HG03342 (cell line): ENCODE measurements at regions not wholly inside any gene's neighbourhood (a gene's known extent, or its start where the extent isn't known, plus 50 kb on each side); places are given as distances from the start of the nearest gene placed in this dataset.
"Not testable (repeated sequence)": the region's sequence is repeated elsewhere in the genome, so short reads cannot be mapped to it uniquely, and the experiment has no call there.

ENCODE experiments used
- ATAC-seq: cut with Tn5 transposase; IDR thresholded peaks from one replicate; pipeline ENCODE4 v1.9.1; 2021; ENCODE audit warnings: mild to moderate bottlenecking, moderate library complexity; ENCODE audit not compliant: unreplicated experiment

DNA sequence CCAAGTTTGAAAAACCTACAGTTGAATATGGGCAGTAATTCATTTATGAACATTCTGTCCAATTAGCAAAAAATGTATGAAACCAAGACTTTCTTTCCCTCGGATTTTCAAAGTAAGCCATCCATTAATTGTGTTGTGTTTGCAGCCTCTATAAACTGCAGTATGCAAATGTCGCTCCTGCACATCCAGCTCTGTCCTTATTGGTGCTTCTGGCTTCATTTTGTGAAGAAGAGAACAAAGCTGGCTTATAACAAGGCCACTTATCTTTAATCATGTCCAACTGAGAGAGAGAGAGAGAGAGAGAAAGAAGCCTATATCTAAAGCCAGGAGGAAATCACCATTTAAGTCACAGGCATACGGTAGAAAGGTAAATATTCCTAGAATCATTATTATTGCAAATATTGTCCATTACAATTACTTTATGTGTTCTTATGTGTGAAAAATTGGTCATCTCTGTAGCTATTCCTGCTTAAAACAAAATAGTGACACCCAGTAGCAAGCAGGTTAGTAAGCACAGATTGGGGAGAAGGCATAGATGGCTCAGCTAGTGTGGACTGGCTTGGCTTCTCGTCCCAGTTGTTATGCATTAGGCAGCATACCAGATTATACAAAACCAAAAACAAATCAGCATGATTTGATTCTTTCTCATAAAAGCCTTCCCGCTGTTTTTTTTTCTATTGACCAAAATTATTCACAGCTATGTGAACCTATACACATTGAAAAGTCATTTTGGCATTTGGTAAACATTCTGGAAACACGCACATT lies 726.4 kb upstream of the SOX11 start:
- no peak for ATAC-seq

GRCh38 chr2:4967206-4967605 lies 725.0 kb upstream of the SOX11 start:
- no peak for ATAC-seq

- no peak for ATAC-seq
Measured at GRCh38 chr2:4972472-4972871, 719.7 kb upstream of the SOX11 start.

- ATAC-seq, result no peak
Measured at GRCh38 chr2:4973354-4973753, 718.8 kb upstream of the SOX11 start.

GRCh38 chr2:4973973-4974372 lies 718.2 kb upstream of the SOX11 start:
- no peak for ATAC-seq

DNA sequence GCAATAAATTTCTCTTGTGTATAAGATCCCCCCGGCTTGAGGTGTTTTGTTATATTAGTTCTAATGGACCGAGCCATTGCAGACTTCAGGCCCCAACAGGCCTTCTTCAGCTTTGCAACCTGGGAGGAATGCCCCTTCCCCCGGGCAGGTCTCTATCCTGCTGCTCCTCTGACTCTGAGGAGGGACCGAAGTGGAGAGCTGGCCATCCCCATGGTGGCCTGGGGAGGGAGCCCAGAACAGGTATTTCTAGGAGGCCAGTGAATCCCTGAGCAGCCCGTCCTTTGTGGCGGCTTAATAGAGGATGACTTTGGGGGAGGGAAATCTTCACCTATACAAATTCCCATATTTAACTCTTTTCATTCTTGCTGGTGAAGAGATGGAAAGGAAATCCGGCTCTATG lies 715.8 kb upstream of the SOX11 start:
- ATAC-seq, result no peak

DNA sequence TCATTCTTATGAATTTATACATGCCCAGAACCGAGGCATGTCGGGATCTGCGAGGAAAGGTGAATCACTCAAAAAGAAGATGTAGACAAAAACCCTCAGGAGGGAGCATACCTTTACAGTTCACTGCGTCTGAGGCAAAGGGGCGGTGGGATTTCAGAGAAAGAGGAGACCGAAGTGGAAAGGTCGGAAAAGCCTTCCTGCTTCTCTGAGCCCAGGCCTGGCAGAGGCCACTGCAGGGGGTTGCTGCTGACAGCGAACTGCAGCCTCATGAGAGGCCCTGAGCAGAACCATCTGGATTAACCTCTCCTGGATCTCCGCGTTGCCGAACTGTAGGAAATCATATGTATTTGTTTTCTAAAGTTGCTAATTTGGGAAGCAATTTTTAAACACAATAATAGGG lies 713.1 kb upstream of the SOX11 start:
- no peak for ATAC-seq

DNA sequence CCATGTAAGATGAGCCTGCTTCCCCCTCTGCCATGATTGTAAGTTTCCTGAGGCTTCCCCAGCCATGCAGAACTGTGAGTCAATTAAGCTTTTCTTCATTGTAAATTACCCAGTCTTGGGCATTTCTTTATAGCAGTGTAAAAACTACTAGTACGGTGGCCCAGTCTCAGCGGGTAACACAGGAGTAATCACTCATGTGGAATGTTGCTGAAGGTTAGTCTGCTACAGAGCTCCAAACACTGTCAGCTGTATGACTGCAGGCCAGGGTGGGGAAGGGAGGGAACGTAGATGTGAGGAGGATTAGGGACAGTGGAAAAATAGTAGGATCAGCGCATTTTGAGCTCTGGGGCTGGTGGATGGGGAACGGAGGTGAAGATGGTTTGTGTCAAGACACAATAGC lies 711.2 kb upstream of the SOX11 start:
- ATAC-seq, result no peak

GRCh38 chr2:4981802-4982409 lies 710.3 kb upstream of the SOX11 start:
- no peak for ATAC-seq

DNA sequence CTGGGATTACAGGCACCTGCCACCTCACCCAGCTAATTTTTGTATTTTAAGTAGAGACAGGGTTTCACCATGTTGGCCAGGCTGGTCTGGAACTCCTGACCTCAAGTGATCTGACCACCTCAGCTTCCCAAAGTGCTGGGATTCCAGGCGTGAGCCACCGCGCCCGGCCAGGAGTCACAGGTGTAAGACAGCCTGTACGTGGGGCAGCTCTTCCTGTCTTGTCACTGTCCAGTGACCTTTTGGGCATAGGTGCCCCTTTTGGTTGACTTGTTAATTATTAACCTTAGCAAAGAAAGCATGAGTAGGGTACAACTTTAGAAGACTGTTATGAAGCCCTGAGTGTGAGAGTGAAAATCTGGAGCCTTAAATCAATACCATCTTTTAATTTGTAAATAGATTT lies 703.7 kb upstream of the SOX11 start:
- ATAC-seq, result not testable (repeated sequence)

- no peak for ATAC-seq
Measured at GRCh38 chr2:4992226-4992625, 700.0 kb upstream of the SOX11 start.

GRCh38 chr2:4995466-4995865 lies 696.7 kb upstream of the SOX11 start:
- no peak for ATAC-seq

GRCh38 chr2:5007596-5007995 lies 684.6 kb upstream of the SOX11 start:
- ATAC-seq, result no peak

DNA sequence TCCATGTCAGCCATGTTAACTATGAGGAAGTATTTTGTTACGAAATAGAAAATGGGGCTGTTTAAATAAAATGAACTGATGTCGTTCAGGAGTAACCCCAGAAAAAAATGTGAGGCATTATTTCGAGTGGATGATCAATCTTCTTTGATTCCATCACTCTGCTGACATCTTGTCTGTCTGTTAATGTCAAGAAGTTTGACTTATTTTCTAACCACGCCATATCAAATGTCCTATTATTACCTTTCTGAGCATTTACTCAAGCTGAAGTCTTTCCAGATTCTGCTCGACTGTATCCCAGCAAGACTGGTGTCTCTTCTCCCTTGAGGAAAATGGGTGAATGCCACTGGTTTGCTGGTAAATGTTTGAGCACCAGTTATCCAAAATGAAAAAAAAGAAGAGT lies 672.9 kb upstream of the SOX11 start:
- ATAC-seq, result no peak

- ATAC-seq, result no peak
Measured at GRCh38 chr2:5020116-5020875, 671.9 kb upstream of the SOX11 start.

DNA sequence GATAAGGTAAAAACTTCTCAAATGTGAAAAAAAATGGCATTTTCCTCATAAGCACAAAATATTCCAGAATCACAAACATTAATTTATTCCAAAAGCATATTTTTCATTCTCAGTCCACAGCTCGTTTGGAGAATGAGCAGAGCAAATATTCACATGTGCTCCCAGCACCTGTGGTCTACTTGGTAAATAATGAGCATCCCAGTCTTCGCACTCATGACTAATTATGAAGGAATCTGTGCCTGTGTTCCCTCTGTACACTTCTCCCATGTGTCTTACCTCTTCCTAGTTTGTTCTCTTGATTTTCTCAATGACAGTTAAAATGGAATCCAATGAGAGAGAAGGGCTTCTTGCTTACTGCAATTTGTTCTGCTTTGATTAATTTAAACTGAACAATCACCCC lies 671.0 kb upstream of the SOX11 start:
- no peak for ATAC-seq

- ATAC-seq, result no peak
Measured at GRCh38 chr2:5022061-5022460, 670.1 kb upstream of the SOX11 start.

DNA sequence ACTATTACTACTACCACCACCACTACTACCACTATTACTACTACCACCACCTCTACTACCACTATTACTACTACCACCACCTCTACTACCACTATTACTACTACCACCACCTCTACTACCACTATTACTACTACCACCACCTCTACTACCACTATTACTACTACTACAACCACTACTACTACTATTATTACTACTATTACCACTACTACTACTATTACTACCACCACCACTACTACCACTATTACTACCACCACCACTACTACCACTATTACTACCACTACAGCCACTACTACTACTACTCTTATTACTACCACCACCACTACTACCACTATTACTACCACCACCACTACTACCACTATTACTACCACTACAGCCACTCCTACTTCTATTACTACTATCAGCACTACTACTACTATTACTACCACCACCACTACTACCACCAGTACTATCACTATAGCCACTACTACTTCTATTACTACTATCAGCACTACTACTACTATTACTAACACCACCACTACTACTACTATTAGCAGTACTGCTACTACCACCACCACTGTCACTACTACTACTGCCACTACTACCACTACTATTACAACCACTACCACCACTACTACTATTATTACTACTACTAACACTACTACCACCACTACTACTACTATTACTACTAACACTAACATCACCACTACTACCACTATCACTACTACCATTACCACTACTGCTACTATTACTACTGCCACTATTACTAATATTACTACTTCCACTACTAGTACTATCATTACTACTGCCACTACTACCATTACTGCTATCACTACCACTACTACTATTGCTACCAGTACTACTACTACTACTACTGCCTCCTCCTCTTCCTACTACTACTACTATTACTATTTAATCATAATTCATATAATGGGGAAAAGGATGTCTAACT lies 669.2 kb upstream of the SOX11 start:
- not testable (repeated sequence) for ATAC-seq

- no peak for ATAC-seq
Measured at GRCh38 chr2:5026571-5027234, 665.5 kb upstream of the SOX11 start.

DNA sequence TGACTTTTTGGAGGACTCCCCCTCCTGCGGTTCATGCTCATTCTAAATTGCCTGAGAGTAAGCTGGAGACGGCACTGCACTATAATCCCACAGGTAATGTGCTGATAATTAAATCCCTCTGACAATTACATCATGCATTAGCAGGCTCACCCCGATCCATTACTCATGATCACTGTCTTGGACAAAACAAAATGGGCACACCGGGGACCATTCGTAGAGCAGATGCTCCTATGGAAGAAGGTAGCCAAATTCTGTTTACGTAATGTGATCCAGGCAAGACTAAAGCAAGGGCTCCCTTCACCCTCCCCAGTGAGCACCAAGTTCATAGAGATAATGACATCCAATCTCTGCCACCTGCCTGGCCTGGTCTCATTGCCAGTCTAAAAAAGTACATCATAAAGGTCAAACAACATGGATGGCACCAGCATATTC lies 657.1 kb upstream of the SOX11 start:
- ATAC-seq, result no peak
